ENCODE measurements at regions not wholly inside any gene's neighbourhood (a gene's known extent, or its start where the extent isn't known, plus 50 kb on each side); places are given as distances from the start of the nearest gene placed in this dataset.

- TF ChIP-seq, protein P1, sequence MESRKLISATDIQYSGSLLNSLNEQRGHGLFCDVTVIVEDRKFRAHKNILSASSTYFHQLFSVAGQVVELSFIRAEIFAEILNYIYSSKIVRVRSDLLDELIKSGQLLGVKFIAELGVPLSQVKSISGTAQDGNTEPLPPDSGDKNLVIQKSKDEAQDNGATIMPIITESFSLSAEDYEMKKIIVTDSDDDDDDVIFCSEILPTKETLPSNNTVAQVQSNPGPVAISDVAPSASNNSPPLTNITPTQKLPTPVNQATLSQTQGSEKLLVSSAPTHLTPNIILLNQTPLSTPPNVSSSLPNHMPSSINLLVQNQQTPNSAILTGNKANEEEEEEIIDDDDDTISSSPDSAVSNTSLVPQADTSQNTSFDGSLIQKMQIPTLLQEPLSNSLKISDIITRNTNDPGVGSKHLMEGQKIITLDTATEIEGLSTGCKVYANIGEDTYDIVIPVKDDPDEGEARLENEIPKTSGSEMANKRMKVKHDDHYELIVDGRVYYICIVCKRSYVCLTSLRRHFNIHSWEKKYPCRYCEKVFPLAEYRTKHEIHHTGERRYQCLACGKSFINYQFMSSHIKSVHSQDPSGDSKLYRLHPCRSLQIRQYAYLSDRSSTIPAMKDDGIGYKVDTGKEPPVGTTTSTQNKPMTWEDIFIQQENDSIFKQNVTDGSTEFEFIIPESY (IDR thresholded peaks at IDR 0.05; ENCODE audit: extremely low read depth, insufficient replicate concordance, low read length) = no peak
- no peak for TF ChIP-seq ELF1 (IDR thresholded peaks at IDR 0.05; ENCODE audit: borderline replicate concordance, low read depth)
Observed at GRCh38 chr1:29876441-29876840, 640.1 kb downstream of the PTPRU start (continued).

- ChIA-PET CTCF (no interaction called here), POLR2A (no interaction called here), RAD21 (ENCODE audit: low non-redundant PET in 1 of 2, low total read pairs in 2 of 2, uncharacterized antibody in 2 of 2, unreplicated experiment in 2 of 2) (no interaction called here)
- H3K4me2 ChIP-seq (ENCODE audit: low read length) = no peak overlapping the region
- peaks cover 0 to 4% of the 10 kb centered on the region in 2 experiments; a peak in 1 of 4 replicates for H3K4me1 ChIP-seq (ENCODE audit: control insufficient read depth in 1 of 2, insufficient read depth in 2 of 2, low read length in 2 of 2)
- H4K20me1 ChIP-seq (ENCODE audit: insufficient read depth) = no peaks in the 10 kb centered on the region
- H3K79me2 ChIP-seq (ENCODE audit: insufficient read depth, low read length) = no peaks in the 10 kb centered on the region
- intact Hi-C loops (cut with micrococcal nuclease) = loop anchor here (10.0 kb wide), 1 partner anchor 209 kb away; no protein-coding TSS in a partner anchor
- no peak overlapping the region for H2AFZ ChIP-seq (ENCODE audit: low read depth, low read length, poor library complexity, severe bottlenecking)
- no peak overlapping the region for H3K4me3 ChIP-seq (replicated peaks in 1 of 2; ENCODE audit: low read depth in 1 of 2, low read length in 2 of 2)
- H3K9me3 ChIP-seq (ENCODE audit: control insufficient read depth in 1 of 2, insufficient read depth in 1 of 2, low read depth in 1 of 2, low read length in 2 of 2) = no peaks in the 10 kb centered on the region
- no TSS peak for BruUV-seq (replicated peaks)
- peaks cover 34% of the 10 kb centered on the region for H3K27me3 ChIP-seq (ENCODE audit: insufficient read depth, low read length)
- no peaks in the 10 kb centered on the region for H3K36me3 ChIP-seq (ENCODE audit: control insufficient read depth in 1 of 2, insufficient read depth in 2 of 2, low read length in 2 of 2)
- TF ChIP-seq CEBPB (IDR thresholded peaks at IDR 0.05; ENCODE audit: low read depth) (no peak), MAX (IDR thresholded peaks at IDR 0.05) (no peak), ELF1 (IDR thresholded peaks at IDR 0.05; ENCODE audit: borderline replicate concordance, low read depth) (no peak), EGR1 (IDR thresholded peaks at IDR 0.05; ENCODE audit: low read depth) (no peak), TCF7L2 (IDR thresholded peaks at IDR 0.05; ENCODE audit: borderline replicate concordance, extremely low read depth, insufficient read depth, insufficient read length) (no peak), JUND (IDR thresholded peaks at IDR 0.05) (no peak), FOSL1 (IDR thresholded peaks at IDR 0.05; ENCODE audit: low read depth) (no peak), ZFX (IDR thresholded peaks at IDR 0.05) (no peak), EZH2 (IDR thresholded peaks at IDR 0.05) (no peak), POLR2AphosphoS5 (IDR thresholded peaks at IDR 0.05; ENCODE audit: low read depth, low read length) (no peak), YY1 (IDR thresholded peaks at IDR 0.05; ENCODE audit: extremely low read depth, insufficient replicate concordance, low read depth, low read length) (no peak), ATF3 (IDR thresholded peaks at IDR 0.05) (no peak), POLR2A (IDR thresholded peaks at IDR 0.05; ENCODE audit: borderline replicate concordance, extremely low read depth, insufficient read depth, insufficient read length) (no peak), RAD21 (IDR thresholded peaks at IDR 0.05; ENCODE audit: low read depth) (no peak)
- TF ChIP-seq, protein P2, sequence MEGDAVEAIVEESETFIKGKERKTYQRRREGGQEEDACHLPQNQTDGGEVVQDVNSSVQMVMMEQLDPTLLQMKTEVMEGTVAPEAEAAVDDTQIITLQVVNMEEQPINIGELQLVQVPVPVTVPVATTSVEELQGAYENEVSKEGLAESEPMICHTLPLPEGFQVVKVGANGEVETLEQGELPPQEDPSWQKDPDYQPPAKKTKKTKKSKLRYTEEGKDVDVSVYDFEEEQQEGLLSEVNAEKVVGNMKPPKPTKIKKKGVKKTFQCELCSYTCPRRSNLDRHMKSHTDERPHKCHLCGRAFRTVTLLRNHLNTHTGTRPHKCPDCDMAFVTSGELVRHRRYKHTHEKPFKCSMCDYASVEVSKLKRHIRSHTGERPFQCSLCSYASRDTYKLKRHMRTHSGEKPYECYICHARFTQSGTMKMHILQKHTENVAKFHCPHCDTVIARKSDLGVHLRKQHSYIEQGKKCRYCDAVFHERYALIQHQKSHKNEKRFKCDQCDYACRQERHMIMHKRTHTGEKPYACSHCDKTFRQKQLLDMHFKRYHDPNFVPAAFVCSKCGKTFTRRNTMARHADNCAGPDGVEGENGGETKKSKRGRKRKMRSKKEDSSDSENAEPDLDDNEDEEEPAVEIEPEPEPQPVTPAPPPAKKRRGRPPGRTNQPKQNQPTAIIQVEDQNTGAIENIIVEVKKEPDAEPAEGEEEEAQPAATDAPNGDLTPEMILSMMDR (IDR thresholded peaks at IDR 0.05 in 2 of 3, conservative IDR thresholded peaks at IDR 0.05 in 1 of 3; ENCODE audit: borderline replicate concordance in 1 of 3, insufficient read depth in 1 of 3, low read depth in 2 of 3, low read length in 2 of 3) = no peak
- TF ChIP-seq, protein P1 (IDR thresholded peaks at IDR 0.05; ENCODE audit: extremely low read depth, insufficient replicate concordance, low read length) = no peak
- no peak for ATAC-seq
- H3K27ac ChIP-seq (ENCODE audit: low read depth, low read length) = no peak overlapping the region
- no peak overlapping the region for H3K9ac ChIP-seq (ENCODE audit: low read length)
- H3K9me2 ChIP-seq (ENCODE audit: insufficient read depth) = no peaks in the 10 kb centered on the region
- no peak for DNase-seq (ENCODE audit: low read depth, low spot score)
Observed at GRCh38 chr1:29875557-29876028, 639.3 kb downstream of the PTPRU start.

Measured in HCT116 (cell line).